ENCODE measurements at regions not wholly inside any gene's neighbourhood (a gene's known extent, or its start where the extent isn't known, plus 50 kb on each side); places are given as distances from the start of the nearest gene placed in this dataset.

- TF ChIP-seq CTCF (IDR thresholded peaks at IDR 0.05) (no peak), EP300 (IDR thresholded peaks at IDR 0.05) (no peak), POLR2A (IDR thresholded peaks at IDR 0.05) (no peak), POLR2AphosphoS5 (IDR thresholded peaks at IDR 0.05) (no peak)
- Histone ChIP-seq H3K27me3 (no peaks in the 10 kb centered on the region), H3K36me3 (no peaks in the 10 kb centered on the region), H3K9me3 (no peaks in the 10 kb centered on the region), H3K4me1 (no peaks in the 10 kb centered on the region), H3K4me3 (no peak overlapping the region), H3K27ac (no peak overlapping the region)
- no peak for DNase-seq (ENCODE audit: low spot score in 2 of 2)
- WGBS = 82% methylated on average over 5 of the region's 7 CpGs
Observed at GRCh38 chr11:116330439-116331185, 442.2 kb downstream of the BUD13 start.

DNA sequence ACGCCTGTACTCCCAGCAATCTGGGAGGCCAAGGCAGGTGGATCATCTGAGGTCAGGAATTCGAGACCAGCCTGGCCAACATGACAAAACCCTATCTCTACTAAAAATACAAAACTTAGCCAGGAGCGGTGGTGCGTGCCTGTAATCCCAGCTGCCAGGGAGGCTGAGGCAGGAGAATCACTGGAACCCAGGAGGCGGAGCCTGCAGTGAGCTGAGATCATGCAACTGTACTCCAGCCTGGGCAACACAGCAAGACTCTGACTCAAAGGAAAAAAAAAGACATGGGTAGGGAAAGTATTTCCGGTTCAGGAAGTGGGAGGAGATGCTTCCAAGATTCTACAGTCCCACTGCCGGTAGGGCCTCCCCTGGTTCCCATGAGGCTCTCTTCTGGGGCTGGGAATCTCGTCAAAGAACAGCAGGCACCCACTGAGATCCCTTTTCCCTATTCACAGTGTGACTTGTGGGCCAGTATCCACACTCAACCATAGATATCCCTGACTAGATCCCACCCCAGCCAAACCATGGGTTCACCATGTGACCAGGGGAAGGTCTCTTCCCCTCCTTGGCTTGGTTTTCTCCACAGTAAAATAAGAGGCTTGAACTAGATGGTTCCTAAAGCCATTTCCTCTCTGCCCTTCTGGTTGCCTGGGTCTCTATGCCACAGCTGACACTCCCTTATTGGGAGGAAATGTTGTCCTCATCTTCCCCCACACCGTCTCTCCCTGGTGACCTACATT, 443.3 kb downstream of the BUD13 start:
- no peaks in the 10 kb centered on the region for H3K9me3 ChIP-seq
- WGBS = 81% methylated on average over 9 of the region's 9 CpGs
- no peak for DNase-seq (ENCODE audit: low spot score in 2 of 2)
- no peak overlapping the region for H3K4me3 ChIP-seq
- TF ChIP-seq EP300 (IDR thresholded peaks at IDR 0.05) (no peak), POLR2A (IDR thresholded peaks at IDR 0.05) (no peak), POLR2AphosphoS5 (IDR thresholded peaks at IDR 0.05) (no peak), CTCF (IDR thresholded peaks at IDR 0.05) (no peak)
- no peak overlapping the region for H3K27ac ChIP-seq
- no peaks in the 10 kb centered on the region for H3K36me3 ChIP-seq
- H3K27me3 ChIP-seq = no peaks in the 10 kb centered on the region
- H3K4me1 ChIP-seq = no peaks in the 10 kb centered on the region

GRCh38 chr11:116328851-116329250, 443.9 kb downstream of the BUD13 start:
- Histone ChIP-seq H3K36me3 (no peaks in the 10 kb centered on the region), H3K4me1 (no peaks in the 10 kb centered on the region), H3K4me3 (no peak overlapping the region), H3K27ac (no peak overlapping the region), H3K9me3 (no peaks in the 10 kb centered on the region), H3K27me3 (no peaks in the 10 kb centered on the region)
- DNase-seq (ENCODE audit: low spot score in 2 of 2) = no peak
- TF ChIP-seq POLR2AphosphoS5 (IDR thresholded peaks at IDR 0.05) (no peak), POLR2A (IDR thresholded peaks at IDR 0.05) (no peak), CTCF (IDR thresholded peaks at IDR 0.05) (no peak), EP300 (IDR thresholded peaks at IDR 0.05) (no peak)
- 76% methylated on average over 3 of the region's 3 CpGs for WGBS

- Histone ChIP-seq H3K4me3 (no peak overlapping the region), H3K27me3 (no peaks in the 10 kb centered on the region), H3K9me3 (no peaks in the 10 kb centered on the region), H3K4me1 (no peaks in the 10 kb centered on the region), H3K36me3 (no peaks in the 10 kb centered on the region), H3K27ac (no peak overlapping the region)
- WGBS = 93% methylated on average over 2 of the region's 4 CpGs
- DNase-seq (ENCODE audit: low spot score in 2 of 2) = no peak
- TF ChIP-seq POLR2A (IDR thresholded peaks at IDR 0.05) = no peak
- TF ChIP-seq EP300 (IDR thresholded peaks at IDR 0.05) = no peak
- TF ChIP-seq CTCF (IDR thresholded peaks at IDR 0.05) = no peak
- no peak for TF ChIP-seq POLR2AphosphoS5 (IDR thresholded peaks at IDR 0.05)
Observed at GRCh38 chr11:116328391-116328790, 444.4 kb downstream of the BUD13 start.

DNA sequence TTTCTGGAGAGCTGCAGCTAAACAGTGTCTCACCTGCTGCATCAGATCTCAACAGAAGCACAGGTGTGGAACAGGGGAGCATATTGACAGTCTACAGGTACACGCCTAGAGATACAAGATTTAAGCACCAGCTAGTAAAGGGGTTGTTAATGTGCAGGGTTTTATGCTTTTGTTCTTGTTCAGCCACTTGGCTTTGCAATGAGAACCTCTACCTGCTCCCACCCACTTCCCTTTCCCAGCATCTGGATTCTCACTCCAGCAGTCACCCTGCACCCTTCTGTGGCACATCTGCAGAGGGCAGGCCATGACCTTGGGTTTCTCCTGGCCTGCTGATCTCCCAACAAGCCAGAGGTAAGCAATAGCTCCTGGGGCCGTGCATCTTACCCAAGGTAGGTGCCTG, 446.6 kb downstream of the BUD13 start:
- Histone ChIP-seq H3K4me1 (no peaks in the 10 kb centered on the region), H3K9me3 (no peaks in the 10 kb centered on the region), H3K4me3 (no peak overlapping the region), H3K27me3 (no peaks in the 10 kb centered on the region), H3K36me3 (no peaks in the 10 kb centered on the region), H3K27ac (no peak overlapping the region)
- WGBS = 83% methylated on average over 2 of the region's 2 CpGs
- no peak for DNase-seq (ENCODE audit: low spot score in 2 of 2)
- no peak for TF ChIP-seq POLR2A (IDR thresholded peaks at IDR 0.05)
- TF ChIP-seq POLR2AphosphoS5 (IDR thresholded peaks at IDR 0.05) = no peak
- no peak for TF ChIP-seq CTCF (IDR thresholded peaks at IDR 0.05)
- no peak for TF ChIP-seq EP300 (IDR thresholded peaks at IDR 0.05)

Data from suprapubic skin (tissue), 4 donors.